Endothelial cell (in vitro differentiated cells): ENCODE measurements at regions not wholly inside any gene's neighbourhood (a gene's known extent, or its start where the extent isn't known, plus 50 kb on each side); places are given as distances from the start of the nearest gene placed in this dataset.

Experiments used
- DNase-seq: peaks from one replicate; pipeline ENCODE4 v3.0.0; 2021; ENCODE audit warnings: low spot score
- H3K27ac Mint-ChIP-seq: one replicate; pipeline ENCODE4 v1.8.0; 2021; ENCODE audit warnings: mixed read lengths, inconsistent platforms; ENCODE audit not compliant: unreplicated experiment
- H3K27me3 Mint-ChIP-seq: one replicate; pipeline ENCODE4 v1.8.0; 2021; ENCODE audit warnings: mild to moderate bottlenecking, moderate library complexity, mixed read lengths, inconsistent platforms; ENCODE audit not compliant: unreplicated experiment
- H3K36me3 Mint-ChIP-seq: one replicate; pipeline ENCODE4 v1.8.0; 2021; ENCODE audit warnings: mild to moderate bottlenecking, low read depth, mixed read lengths, inconsistent platforms; ENCODE audit not compliant: unreplicated experiment
- H3K4me1 Mint-ChIP-seq: one replicate; pipeline ENCODE4 v1.8.0; 2021; ENCODE audit warnings: mild to moderate bottlenecking, mixed read lengths, inconsistent platforms; ENCODE audit not compliant: unreplicated experiment
- H3K4me3 Mint-ChIP-seq: one replicate; pipeline ENCODE4 v1.8.0; 2021; ENCODE audit warnings: mild to moderate bottlenecking, mixed read lengths, inconsistent platforms; ENCODE audit not compliant: unreplicated experiment
- H3K9me3 Mint-ChIP-seq: one replicate; pipeline ENCODE4 v1.8.0; 2021; ENCODE audit warnings: mixed read lengths, inconsistent platforms; ENCODE audit not compliant: unreplicated experiment
- CTCF ChIP-seq: fragments of 200-600 bp; sonication (generic); IDR thresholded peaks from one replicate; pipeline ENCODE4 v1.5.0; 2021; ENCODE audit warnings: antibody characterized with exemption; ENCODE audit not compliant: unreplicated experiment

GRCh38 chr6:80541886-80542285, 435.4 kb downstream of the BCKDHB start:
- no peak overlapping the region for H3K4me3 Mint-ChIP-seq
- H3K27ac Mint-ChIP-seq: no peak overlapping the region
- H3K36me3 Mint-ChIP-seq: peaks cover 2% of the 10 kb centered on the region
- no peaks in the 10 kb centered on the region for H3K9me3 Mint-ChIP-seq
- TF ChIP-seq CTCF: no peak
- H3K27me3 Mint-ChIP-seq: no peaks in the 10 kb centered on the region
- no peak for DNase-seq
- no peaks in the 10 kb centered on the region for H3K4me1 Mint-ChIP-seq

DNA sequence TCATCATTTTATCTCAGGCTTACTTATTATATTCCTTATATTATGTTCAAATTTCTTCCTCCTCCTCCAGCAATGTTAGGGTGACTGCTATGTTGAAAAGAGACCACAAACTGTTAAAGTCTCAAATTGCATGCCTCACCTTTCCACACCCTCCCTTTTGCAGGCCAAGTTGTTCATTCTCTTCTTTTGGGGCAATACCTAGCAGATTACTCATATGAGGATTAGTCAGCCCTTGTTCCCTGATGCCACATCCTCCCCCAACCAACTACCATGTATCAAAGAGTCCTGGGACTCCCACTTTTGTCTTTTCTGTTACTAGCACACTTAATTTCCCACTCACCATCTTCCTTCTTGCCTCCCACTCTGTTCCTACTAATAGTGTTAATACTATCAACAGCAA, 434.7 kb downstream of the BCKDHB start:
- Mint-ChIP-seq H3K4me1 (no peaks in the 10 kb centered on the region), H3K9me3 (no peaks in the 10 kb centered on the region), H3K4me3 (no peak overlapping the region), H3K36me3 (peaks cover 7% of the 10 kb centered on the region), H3K27me3 (no peaks in the 10 kb centered on the region), H3K27ac (no peak overlapping the region)
- TF ChIP-seq CTCF: no peak
- DNase-seq: no peak

DNA sequence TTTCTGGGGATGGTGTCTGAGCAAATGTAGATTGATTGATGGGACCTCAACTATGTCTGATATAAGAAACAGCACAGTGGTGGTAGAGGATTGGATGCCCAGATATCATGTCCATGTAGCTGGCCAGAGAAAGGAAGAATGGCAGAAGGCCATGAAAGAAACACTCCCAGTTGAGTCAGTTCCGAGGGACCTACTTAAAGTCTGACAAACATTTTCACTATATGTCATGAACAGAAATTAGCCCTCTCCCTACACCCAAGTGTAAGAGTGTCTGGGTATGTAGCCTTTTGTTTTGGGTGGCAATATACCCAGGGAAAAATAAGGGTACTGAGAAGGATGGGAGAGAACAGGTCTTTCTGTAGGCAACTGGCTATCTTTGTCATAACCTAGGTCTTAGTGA, 434.2 kb downstream of the BCKDHB start:
- no peak for DNase-seq
- H3K36me3 Mint-ChIP-seq: peaks cover 7% of the 10 kb centered on the region
- H3K27me3 Mint-ChIP-seq: no peaks in the 10 kb centered on the region
- H3K27ac Mint-ChIP-seq: no peak overlapping the region
- no peak for TF ChIP-seq CTCF
- no peaks in the 10 kb centered on the region for H3K9me3 Mint-ChIP-seq
- no peak overlapping the region for H3K4me3 Mint-ChIP-seq
- H3K4me1 Mint-ChIP-seq: no peaks in the 10 kb centered on the region

- H3K27ac Mint-ChIP-seq: no peak overlapping the region
- no peaks in the 10 kb centered on the region for H3K9me3 Mint-ChIP-seq
- no peak overlapping the region for H3K4me3 Mint-ChIP-seq
- TF ChIP-seq CTCF: no peak
- no peaks in the 10 kb centered on the region for H3K27me3 Mint-ChIP-seq
- H3K4me1 Mint-ChIP-seq: no peaks in the 10 kb centered on the region
- H3K36me3 Mint-ChIP-seq: peaks cover 7% of the 10 kb centered on the region
- no peak for DNase-seq
These were observed 430.9 kb downstream of the BCKDHB start for GRCh38 chr6:80537118-80537972.

- no peaks in the 10 kb centered on the region for H3K9me3 Mint-ChIP-seq
- peaks cover 7% of the 10 kb centered on the region for H3K36me3 Mint-ChIP-seq
- no peaks in the 10 kb centered on the region for H3K4me1 Mint-ChIP-seq
- H3K27me3 Mint-ChIP-seq: no peaks in the 10 kb centered on the region
- H3K27ac Mint-ChIP-seq: peak overlapping the region; percentile 64
- TF ChIP-seq CTCF: no peak
- no peak overlapping the region for H3K4me3 Mint-ChIP-seq
- DNase-seq: no peak
These were observed 429.6 kb downstream of the BCKDHB start for GRCh38 chr6:80535914-80536565.
